Activated naive CD4-positive, alpha-beta T cell treated with anti-CD3 and anti-CD28 coated beads, Interleukin-2, amount 50 U/mL, for 72 hours (primary cell): ENCODE measurements at regions not wholly inside any gene's neighbourhood (a gene's known extent, or its start where the extent isn't known, plus 50 kb on each side); places are given as distances from the start of the nearest gene placed in this dataset.
A peak's percentile ranks its signal among the peaks of the same experiment; 100 is the strongest.

Source experiments
- ATAC-seq, 2 donors: fragments of 150-1000 bp; cut with Tn5 transposase; 2 replicates each; pipeline ENCODE4 v1.10.0; 2021; ENCODE audit warnings: mild to moderate bottlenecking in 2 of 2, moderate library complexity in 2 of 2
- DNase-seq, 2 donors: peaks; one replicate each; pipeline ENCODE4 v3.0.0; 2021 to 2022; ENCODE audit warnings: low spot score in 2 of 2
- H3K27ac Mint-ChIP-seq, 2 donors: one replicate each; pipeline ENCODE4 v1.8.0; 2022; ENCODE audit warnings: mild to moderate bottlenecking in 2 of 2, mixed read lengths in 2 of 2
- H3K36me3 Mint-ChIP-seq, 2 donors: one replicate each; pipeline ENCODE4 v1.8.0; 2022; ENCODE audit warnings: mixed read lengths in 2 of 2
- H3K9me3 Mint-ChIP-seq, 2 donors: one replicate each; pipeline ENCODE4 v1.8.0; 2022; ENCODE audit warnings: mixed read lengths in 2 of 2

DNA sequence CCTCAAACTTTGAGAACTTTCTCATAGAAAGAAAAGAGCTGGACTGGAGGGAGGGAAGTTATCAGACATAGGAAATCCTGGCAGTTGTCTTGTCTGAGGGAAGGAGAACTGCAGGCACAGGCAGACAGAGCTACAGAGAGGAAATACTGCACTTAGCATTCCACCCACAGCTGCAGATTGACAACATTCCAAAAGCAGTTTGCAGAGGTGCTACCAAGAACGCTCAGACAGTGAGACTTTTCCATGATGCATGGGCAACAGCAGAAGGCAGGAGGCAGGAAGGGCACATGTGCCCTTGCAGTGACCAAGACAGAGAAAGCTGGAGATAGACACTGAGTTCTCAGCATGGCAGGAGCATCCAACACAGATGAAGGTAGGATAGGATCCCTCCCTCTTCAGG, 327.5 kb upstream of the ZNF462 start:
- Mint-ChIP-seq H3K9me3 (peaks cover 0 to 3% of the 10 kb centered on the region in 2 donors), H3K36me3 (no peaks in the 10 kb centered on the region), H3K27ac (no peak overlapping the region)
- ATAC-seq (no peak), DNase-seq (no peak)

DNA sequence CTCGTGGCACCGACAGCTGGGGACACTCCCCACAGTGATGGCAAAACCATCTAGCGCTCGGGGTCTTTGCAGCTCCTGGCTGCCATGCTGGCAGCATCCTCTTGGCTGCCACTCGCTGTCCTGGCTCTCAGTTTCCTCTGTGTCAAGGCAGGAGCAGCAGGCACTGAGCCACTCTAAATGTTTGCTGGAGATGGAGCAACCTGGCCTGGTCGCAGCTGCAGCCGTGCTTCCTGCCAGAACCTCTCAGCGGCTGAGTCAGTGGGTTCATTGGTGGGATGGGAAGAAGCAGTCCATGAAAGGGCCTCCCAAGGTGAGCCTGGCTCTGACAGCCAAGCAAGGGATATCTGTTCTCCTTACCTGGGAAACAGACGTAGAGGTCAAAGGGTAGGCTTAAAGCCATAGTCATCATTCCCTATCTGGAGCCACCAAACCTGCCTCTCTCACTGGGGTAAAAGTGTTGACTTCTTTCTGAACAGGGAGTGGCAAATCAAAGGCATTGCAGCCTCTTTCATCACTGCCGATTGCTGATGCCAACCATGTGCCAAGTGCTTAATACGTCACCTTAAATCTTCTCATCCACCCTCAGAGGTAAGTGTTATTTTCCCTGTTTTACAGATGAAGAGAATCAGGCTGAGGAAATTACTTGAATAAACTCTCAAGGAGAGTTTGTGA, 304.8 kb upstream of the ZNF462 start:
- H3K36me3 Mint-ChIP-seq, result no peaks in the 10 kb centered on the region
- ATAC-seq (no peak), DNase-seq (no peak)
- no peak overlapping the region for H3K27ac Mint-ChIP-seq
- peaks cover 13 to 18% of the 10 kb centered on the region in 2 donors for H3K9me3 Mint-ChIP-seq

DNA sequence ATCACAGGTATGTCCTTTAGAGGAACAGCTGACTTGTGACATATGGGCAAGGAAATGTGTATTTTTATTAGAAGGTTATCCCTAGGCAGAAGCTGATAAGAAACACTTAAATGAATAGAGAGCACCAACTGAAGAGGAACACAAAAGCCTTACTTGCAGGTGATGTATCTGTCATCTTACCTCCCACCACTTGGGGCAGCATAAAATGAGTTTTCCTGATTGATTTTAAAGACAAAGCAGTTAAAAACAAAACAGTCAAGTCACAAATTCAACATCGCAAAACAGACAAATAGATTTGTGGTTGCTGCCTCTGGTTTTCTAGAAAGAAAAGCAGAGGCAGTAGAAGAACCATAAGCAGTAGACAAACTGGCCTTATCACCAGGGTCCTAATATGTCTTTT, 302.4 kb upstream of the ZNF462 start:
- ATAC-seq (no peak), DNase-seq (no peak)
- no peak overlapping the region for H3K27ac Mint-ChIP-seq

DNA sequence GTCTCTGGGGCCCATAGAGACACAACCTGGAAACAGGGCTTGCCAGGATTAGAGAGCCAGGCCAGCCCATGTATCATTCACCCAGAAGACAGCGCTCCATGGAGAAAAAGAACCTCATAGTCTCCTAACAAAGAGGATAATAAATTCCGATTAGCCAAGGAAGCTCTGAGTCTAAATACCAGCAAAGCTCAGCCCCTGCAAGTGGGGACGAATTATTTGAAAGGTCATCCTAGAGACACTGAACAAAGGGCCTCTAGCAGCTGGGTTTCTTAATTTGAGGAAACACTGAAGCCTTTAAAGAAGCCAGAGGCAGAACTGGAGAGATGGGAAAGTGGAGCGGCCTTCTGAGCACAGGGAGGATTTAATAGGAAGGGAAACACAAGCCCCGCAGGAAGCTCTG, 287.1 kb upstream of the ZNF462 start:
- no peak overlapping the region for H3K27ac Mint-ChIP-seq
- peaks cover 0 to 20% of the 10 kb centered on the region in 2 donors for H3K36me3 Mint-ChIP-seq
- no peak for DNase-seq
- H3K9me3 Mint-ChIP-seq, result peaks cover 27 to 32% of the 10 kb centered on the region in 2 donors
- ATAC-seq, result no peak

More for the DNA sequence above, 302.4 kb upstream of the ZNF462 start:
- peaks cover 9 to 18% of the 10 kb centered on the region in 2 donors for H3K9me3 Mint-ChIP-seq
- no peaks in the 10 kb centered on the region for H3K36me3 Mint-ChIP-seq

DNA sequence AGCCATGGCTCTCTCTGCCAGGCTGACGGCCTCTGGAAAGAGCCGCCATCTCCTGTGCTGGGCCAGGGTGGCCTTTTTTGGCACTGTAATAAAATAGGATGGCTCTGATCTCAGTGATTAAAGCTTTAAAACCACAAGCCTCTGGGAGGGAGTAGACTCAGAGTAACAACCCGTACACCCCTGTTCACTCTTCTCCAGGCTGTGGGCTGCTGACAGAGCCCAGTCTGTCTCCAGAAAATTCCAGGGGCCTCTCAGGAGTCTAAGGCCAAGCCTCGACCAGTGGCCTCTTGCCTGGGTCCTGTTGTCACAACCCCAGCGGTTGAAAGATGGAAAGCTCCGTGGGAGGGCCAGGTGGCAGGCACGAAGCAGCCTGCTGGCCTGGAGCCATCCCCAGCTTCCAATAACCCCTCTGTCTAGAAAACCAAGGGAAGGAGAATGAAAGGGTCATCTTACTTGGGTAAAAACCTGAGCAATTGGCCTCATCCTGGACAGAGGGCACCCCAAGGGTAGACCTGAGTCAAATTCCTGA, 286.7 kb upstream of the ZNF462 start:
- ATAC-seq (no peak), DNase-seq (no peak)
- peaks cover 0 to 20% of the 10 kb centered on the region in 2 donors for H3K36me3 Mint-ChIP-seq
- peaks cover 29 to 33% of the 10 kb centered on the region in 2 donors for H3K9me3 Mint-ChIP-seq
- no peak overlapping the region for H3K27ac Mint-ChIP-seq

DNA sequence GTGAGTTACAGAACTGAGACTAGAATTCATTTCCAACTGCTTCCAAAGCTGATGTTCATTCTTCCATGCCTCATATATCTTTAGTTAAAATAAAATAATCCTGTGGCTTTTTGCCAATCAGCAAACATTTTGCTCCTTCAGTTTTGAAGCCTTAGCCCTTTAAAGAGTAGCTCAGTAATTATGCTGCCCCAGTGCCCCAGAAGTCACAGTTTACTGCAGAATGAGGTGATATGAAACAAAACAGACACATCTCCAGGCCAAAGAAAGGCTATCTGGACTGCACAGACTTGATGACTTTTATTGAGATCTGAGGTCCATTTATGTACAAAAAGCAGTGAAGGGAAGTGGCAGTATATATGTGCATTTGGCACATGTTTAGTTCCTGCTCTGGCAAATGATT, 285.8 kb upstream of the ZNF462 start:
- H3K36me3 Mint-ChIP-seq, result peaks cover 0 to 17% of the 10 kb centered on the region in 2 donors
- H3K9me3 Mint-ChIP-seq, result peaks cover 30 to 34% of the 10 kb centered on the region in 2 donors

DNA sequence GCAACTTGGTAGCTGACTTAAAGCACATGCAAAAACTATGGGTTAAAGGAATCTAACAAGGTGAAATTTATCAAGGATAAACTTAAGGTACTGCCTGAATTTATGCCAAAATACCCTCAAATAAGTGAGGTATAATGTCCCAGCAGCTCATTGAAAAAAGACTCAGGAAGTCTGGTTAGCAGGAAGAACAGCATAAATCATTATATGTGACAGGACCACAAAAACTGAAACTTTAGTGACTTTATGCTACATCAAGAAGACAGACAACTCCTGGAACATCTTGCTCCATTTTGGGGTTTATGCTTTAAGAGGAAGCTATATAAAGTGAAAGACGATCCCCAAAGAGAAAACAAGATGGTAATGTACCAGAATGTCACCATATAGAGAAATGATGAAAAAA, 282.4 kb upstream of the ZNF462 start:
- Mint-ChIP-seq H3K27ac (no peak overlapping the region), H3K9me3 (peaks cover 22 to 27% of the 10 kb centered on the region in 2 donors)
- ATAC-seq, result no peak

More for the DNA sequence above, 285.8 kb upstream of the ZNF462 start:
- ATAC-seq, result no peak
- H3K27ac Mint-ChIP-seq, result no peak overlapping the region
- no peak for DNase-seq

DNA sequence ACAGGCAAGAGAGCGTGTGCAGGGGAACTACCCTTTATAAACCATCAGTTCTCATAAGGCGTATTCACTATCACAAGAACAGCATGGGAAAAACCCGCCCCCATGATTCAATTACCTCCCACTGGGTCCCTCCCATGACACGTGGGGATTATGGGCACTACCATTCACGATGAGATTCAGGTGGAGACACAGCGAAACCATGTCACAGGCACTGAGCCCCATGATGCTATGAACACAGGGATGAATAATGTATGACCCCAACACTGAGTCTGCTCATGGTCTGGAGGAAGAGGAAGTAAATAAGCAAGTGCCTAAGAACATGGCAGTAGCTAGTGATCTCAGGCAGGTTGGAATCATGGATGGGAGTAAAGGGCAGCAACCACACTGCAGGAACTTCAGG, 281.0 kb upstream of the ZNF462 start:
- Mint-ChIP-seq H3K9me3 (peaks cover 22 to 24% of the 10 kb centered on the region in 2 donors), H3K27ac (no peak overlapping the region), H3K36me3 (peaks cover 0 to 5% of the 10 kb centered on the region in 2 donors)
- no peak for ATAC-seq
- DNase-seq, result no peak

More for the DNA sequence above, 282.4 kb upstream of the ZNF462 start:
- peaks cover 0 to 4% of the 10 kb centered on the region in 2 donors for H3K36me3 Mint-ChIP-seq
- no peak for DNase-seq

DNA sequence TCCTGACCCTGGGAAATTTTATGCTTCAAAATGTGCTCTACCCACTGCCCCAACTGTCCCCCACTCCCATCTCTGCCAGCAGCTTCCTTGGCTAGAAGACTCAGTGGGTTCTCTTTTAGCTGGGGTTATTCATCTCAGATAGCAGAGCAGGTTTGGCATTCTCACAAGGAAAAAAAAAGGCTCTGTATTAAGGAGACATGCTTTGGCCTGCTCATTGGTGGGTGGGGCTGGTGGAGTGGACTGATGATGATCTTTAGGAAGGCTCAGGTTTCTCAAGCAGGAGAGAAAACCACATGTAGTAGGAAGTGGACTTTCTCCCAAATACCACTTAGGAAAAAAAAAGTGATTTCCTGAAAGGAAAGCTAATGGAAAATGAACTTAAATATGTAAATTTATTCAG, 279.2 kb upstream of the ZNF462 start:
- DNase-seq, result no peak
- H3K27ac Mint-ChIP-seq, result no peak overlapping the region
- no peak for ATAC-seq
- peaks cover 20 to 22% of the 10 kb centered on the region in 2 donors for H3K9me3 Mint-ChIP-seq
- H3K36me3 Mint-ChIP-seq, result peaks cover 0 to 5% of the 10 kb centered on the region in 2 donors

DNA sequence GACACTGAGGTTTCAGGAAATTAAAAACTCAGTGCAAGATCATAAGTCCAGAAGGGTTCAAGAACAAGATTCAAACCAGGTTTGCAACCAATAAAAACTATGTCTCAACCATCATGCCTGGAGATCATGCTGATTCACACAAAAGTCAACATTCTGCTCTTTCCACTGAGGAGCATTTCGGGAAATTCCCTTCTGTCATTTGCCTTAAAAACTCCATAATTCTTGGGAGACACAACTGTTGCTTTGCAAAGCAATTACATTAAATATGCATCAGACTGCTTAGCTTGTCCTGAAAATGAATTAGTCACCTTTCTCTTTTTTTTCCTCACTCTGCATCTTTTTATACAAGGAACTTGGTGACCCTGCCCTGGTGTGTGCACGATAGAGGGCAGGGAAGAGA, 275.9 kb upstream of the ZNF462 start:
- H3K9me3 Mint-ChIP-seq, result peaks cover 14 to 19% of the 10 kb centered on the region in 2 donors
- DNase-seq (no peak), ATAC-seq (no peak)
- no peak overlapping the region for H3K27ac Mint-ChIP-seq
- H3K36me3 Mint-ChIP-seq, result peaks cover 0 to 5% of the 10 kb centered on the region in 2 donors

DNA sequence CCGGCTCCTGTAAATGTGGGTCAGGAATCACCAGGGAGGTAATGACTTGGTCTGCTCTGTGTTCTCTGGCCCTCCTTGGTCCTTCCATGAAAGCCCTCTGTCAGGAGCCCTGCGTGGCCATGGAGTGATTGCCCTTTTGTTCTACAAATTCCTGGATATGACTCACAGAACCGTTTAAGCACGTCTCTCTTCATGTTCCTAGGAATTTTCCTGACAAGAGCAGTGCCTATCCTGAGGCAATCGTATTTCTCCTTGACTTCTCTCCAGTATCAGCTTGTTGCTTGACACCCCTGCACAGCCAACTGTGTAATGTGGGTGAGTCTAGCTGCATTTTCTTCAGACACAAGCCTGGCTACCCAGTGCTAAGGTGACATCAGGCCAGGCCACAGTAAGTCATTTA, 274.3 kb upstream of the ZNF462 start:
- Mint-ChIP-seq H3K36me3 (peaks cover 0 to 5% of the 10 kb centered on the region in 2 donors), H3K27ac (no peak overlapping the region), H3K9me3 (peaks cover 12 to 23% of the 10 kb centered on the region in 2 donors)
- no peak for DNase-seq
- no peak for ATAC-seq

DNA sequence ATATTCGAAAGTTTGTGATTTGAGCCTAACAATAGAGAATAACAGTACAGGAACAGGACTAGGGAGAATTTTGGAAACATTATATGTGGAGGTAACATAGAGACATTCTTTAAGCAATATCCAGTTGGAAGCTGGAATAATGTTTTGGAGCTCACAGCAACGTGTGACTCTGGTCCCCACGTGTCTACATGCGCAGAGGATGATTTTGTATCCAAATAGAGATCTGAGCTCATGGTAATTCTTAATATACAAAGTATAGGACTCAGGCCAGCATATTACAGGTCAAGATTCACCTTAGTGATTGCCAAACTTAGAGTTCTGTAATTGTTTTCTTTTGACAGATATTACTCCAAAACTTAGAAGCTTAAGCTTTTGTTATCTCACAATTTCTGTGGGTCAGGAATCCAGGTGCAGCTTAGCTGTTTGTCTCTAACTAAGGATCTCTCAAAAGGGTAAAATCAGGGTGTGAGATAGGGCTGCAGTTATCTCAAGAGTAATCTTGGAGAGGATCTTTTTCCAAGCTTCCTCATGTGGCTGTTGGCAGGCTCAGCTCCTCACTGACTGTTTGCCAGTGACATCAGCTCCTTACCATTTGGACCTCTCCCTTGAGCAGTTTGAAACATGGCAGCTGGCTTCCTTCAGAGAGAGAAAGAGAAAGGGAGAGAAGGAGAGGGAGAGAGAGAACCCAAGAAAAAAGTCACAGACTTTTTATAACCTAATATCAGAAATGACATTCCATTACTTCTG, 272.0 kb upstream of the ZNF462 start:
- H3K9me3 Mint-ChIP-seq, result peaks cover 9 to 23% of the 10 kb centered on the region in 2 donors
- H3K36me3 Mint-ChIP-seq, result peaks cover 0 to 5% of the 10 kb centered on the region in 2 donors
- ATAC-seq (no peak), DNase-seq (no peak)
- H3K27ac Mint-ChIP-seq, result no peak overlapping the region

DNA sequence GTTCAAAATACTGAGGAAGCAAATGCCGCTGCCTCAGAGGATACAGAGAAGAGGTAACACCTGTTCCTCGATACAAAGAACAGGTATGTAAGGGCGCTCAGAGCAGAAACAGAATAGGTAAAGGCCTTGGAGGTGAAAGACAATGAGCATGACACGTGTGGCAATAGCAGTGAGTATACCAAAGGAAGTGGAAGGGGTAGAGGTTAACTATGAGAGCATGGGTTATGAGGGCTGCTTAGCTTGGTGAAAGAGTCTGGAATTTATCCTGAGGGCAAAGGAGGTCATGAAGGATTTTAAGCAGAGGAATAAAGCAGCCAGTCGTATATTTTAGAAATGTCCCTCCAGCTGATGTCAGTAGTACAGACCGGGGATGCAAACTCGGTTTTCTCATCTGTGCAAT, 269.8 kb upstream of the ZNF462 start:
- no peak overlapping the region for H3K27ac Mint-ChIP-seq
- H3K36me3 Mint-ChIP-seq, result no peaks in the 10 kb centered on the region
- peaks cover 9 to 17% of the 10 kb centered on the region in 2 donors for H3K9me3 Mint-ChIP-seq
- ATAC-seq (no peak), DNase-seq (no peak)

DNA sequence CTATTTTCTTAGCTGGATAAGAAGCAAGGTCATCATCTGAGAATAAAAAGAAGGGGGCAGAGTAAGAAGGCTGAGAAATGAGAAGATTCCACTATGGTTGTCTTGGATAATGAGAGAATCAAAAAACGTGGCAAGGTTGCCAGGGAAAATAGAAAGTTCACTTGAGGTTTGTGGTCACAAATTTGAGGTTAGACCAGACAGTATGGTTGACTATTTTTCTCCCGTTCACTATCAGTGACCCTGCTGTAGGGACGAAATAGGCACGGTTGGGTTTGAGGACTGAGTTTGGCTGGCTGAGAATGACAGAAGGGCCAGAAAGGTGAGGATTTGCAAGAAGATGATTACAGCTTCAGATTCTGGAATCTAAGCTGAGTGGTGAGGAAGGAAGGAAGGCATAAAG, 266.0 kb upstream of the ZNF462 start:
- no peak for ATAC-seq
- no peaks in the 10 kb centered on the region for H3K36me3 Mint-ChIP-seq
- DNase-seq, result no peak
- peaks cover 4 to 16% of the 10 kb centered on the region in 2 donors for H3K9me3 Mint-ChIP-seq
- no peak overlapping the region for H3K27ac Mint-ChIP-seq

DNA sequence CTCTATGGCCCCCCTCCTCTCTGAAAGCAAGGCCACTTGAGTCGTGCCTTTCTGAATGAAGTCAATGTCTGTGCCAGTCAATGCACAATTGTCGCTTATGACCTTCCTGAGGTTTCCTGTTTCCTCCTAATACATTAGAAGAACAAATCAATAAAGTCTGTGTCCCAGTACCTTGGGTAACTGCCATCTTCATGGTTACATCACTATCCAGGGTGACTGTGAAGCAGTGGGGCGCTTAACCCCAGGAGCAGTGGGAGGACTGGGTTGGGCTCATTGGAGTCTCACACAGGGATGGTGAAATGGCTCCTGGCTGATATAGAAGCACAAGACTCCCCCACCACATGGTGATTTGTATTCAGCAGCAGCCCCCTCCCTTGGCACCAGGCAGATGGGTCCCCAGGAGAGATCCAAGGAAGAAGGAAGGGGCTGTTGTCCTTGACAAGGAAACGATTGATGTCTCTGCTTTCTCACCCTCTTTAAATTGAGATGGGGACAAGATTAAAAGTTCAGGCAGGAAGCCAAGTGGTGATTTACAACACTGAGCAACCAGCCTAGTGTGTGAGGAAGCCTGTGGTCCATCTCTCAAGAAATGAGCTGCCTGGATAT, 261.9 kb upstream of the ZNF462 start:
- no peak for ATAC-seq
- H3K36me3 Mint-ChIP-seq, result no peaks in the 10 kb centered on the region
- no peak overlapping the region for H3K27ac Mint-ChIP-seq

DNA sequence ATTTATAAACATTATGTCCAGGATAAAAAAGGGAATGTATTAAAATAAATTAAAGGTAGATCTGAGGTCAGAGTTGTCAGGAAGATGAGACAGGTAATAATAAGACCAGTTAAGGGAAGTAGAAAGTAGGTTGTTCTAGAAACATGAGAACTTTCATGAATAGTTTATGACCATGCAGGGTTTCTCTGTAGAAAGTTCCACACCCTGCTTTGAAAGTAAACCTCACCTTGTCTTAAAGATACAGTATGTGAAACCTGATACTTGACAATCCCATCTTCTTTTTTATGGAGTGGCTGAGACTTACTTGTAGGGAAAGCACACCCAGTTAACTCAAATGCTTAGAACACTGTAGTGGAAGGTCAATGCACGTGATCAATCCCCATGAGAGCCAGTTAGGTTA, 260.6 kb upstream of the ZNF462 start:
- ATAC-seq (no peak), DNase-seq (no peak)
- Mint-ChIP-seq H3K36me3 (no peaks in the 10 kb centered on the region), H3K27ac (peak overlapping the region in 1 of 2 donors; percentile 7), H3K9me3 (peaks cover 9 to 15% of the 10 kb centered on the region in 2 donors)

More for the DNA sequence above, 261.9 kb upstream of the ZNF462 start:
- peaks cover 9 to 11% of the 10 kb centered on the region in 2 donors for H3K9me3 Mint-ChIP-seq
- DNase-seq, result no peak

DNA sequence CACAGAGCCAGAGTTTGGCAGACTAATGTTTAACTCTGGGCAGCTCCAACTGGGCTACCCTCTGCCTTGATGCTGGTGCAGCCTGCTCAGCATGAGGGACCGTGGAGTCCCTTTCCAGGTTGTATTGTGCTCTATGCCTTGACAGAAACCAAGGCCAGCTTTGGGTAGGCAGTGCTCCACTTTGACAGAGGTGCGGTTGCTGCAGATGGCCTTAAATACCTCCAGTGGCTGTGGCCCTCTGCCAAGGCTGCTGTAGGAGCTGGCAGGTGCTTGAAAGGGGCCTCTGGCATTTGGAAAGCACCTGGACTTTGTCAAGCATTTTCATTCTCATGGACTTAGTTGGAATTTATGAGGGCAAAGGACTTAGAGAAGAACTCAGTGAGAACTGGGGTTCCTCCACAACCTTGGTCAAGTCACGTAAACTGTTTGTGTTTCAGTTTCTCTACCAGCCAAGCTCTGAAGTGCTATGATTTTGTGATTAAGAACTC, 249.7 kb upstream of the ZNF462 start:
- H3K27ac Mint-ChIP-seq, result no peak overlapping the region
- H3K36me3 Mint-ChIP-seq, result no peaks in the 10 kb centered on the region
- ATAC-seq (no peak), DNase-seq (no peak)
- peaks cover 5% of the 10 kb centered on the region in 2 donors for H3K9me3 Mint-ChIP-seq
